ENCODE measurements at regions not wholly inside any gene's neighbourhood (a gene's known extent, or its start where the extent isn't known, plus 50 kb on each side); places are given as distances from the start of the nearest gene placed in this dataset.
"Not testable (repeated sequence)": the region's sequence is repeated elsewhere in the genome, so short reads cannot be mapped to it uniquely, and the experiment has no call there.

GRCh38 chr17:71765437-71765836 is 355.4 kb upstream of the SOX9 start:
- TF ChIP-seq CTCF (IDR thresholded peaks at IDR 0.05; ENCODE audit: insufficient read depth, low read length, poor library complexity, severe bottlenecking) = no peak
- peak; percentile 52 for DNase-seq (ENCODE audit: low read depth)
- Histone ChIP-seq H3K27me3 (ENCODE audit: control insufficient read depth, insufficient read depth, low read length) (no peaks in the 10 kb centered on the region), H3K36me3 (ENCODE audit: control insufficient read depth, insufficient read depth, low read length) (no peaks in the 10 kb centered on the region), H3K4me3 (ENCODE audit: low read depth, low read length) (no peak overlapping the region)

GRCh38 chr17:71769850-71770249 is 351.0 kb upstream of the SOX9 start:
- DNase-seq (ENCODE audit: low read depth) = no peak

GRCh38 chr17:71777048-71777640 is 343.7 kb upstream of the SOX9 start:
- DNase-seq (ENCODE audit: low read depth) = no peak
- Histone ChIP-seq H3K36me3 (ENCODE audit: control insufficient read depth, insufficient read depth, low read length) (no peaks in the 10 kb centered on the region), H3K27me3 (ENCODE audit: control insufficient read depth, insufficient read depth, low read length) (no peaks in the 10 kb centered on the region), H3K4me3 (ENCODE audit: low read depth, low read length) (no peak overlapping the region)
- no peak for TF ChIP-seq CTCF (IDR thresholded peaks at IDR 0.05; ENCODE audit: insufficient read depth, low read length, poor library complexity, severe bottlenecking)

More at GRCh38 chr17:71769850-71770249, 351.0 kb upstream of the SOX9 start:
- no peaks in the 10 kb centered on the region for H3K27me3 ChIP-seq (ENCODE audit: control insufficient read depth, insufficient read depth, low read length)
- H3K36me3 ChIP-seq (ENCODE audit: control insufficient read depth, insufficient read depth, low read length) = no peaks in the 10 kb centered on the region
- no peak overlapping the region for H3K4me3 ChIP-seq (ENCODE audit: low read depth, low read length)
- TF ChIP-seq CTCF (IDR thresholded peaks at IDR 0.05; ENCODE audit: insufficient read depth, low read length, poor library complexity, severe bottlenecking) = no peak

- Histone ChIP-seq H3K27me3 (ENCODE audit: control insufficient read depth, insufficient read depth, low read length) (no peaks in the 10 kb centered on the region), H3K4me3 (ENCODE audit: low read depth, low read length) (no peak overlapping the region), H3K36me3 (ENCODE audit: control insufficient read depth, insufficient read depth, low read length) (no peaks in the 10 kb centered on the region)
- TF ChIP-seq CTCF (IDR thresholded peaks at IDR 0.05; ENCODE audit: insufficient read depth, low read length, poor library complexity, severe bottlenecking) = no peak
- DNase-seq (ENCODE audit: low read depth) = no peak
Measured at GRCh38 chr17:71779482-71779881, 341.3 kb upstream of the SOX9 start.

- TF ChIP-seq CTCF (IDR thresholded peaks at IDR 0.05; ENCODE audit: insufficient read depth, low read length, poor library complexity, severe bottlenecking) = no peak
- DNase-seq (ENCODE audit: low read depth) = no peak
Measured at GRCh38 chr17:71780596-71780995, 340.2 kb upstream of the SOX9 start.

GRCh38 chr17:71782021-71782420 is 338.8 kb upstream of the SOX9 start:
- not testable (repeated sequence) for H3K4me3 ChIP-seq (ENCODE audit: low read depth, low read length); DNase-seq (ENCODE audit: low read depth); H3K27me3 ChIP-seq (ENCODE audit: control insufficient read depth, insufficient read depth, low read length); H3K36me3 ChIP-seq (ENCODE audit: control insufficient read depth, insufficient read depth, low read length)

More at GRCh38 chr17:71780596-71780995, 340.2 kb upstream of the SOX9 start:
- Histone ChIP-seq H3K27me3 (ENCODE audit: control insufficient read depth, insufficient read depth, low read length) (no peaks in the 10 kb centered on the region), H3K36me3 (ENCODE audit: control insufficient read depth, insufficient read depth, low read length) (no peaks in the 10 kb centered on the region), H3K4me3 (ENCODE audit: low read depth, low read length) (no peak overlapping the region)
